MG63 (cell line): ENCODE measurements at regions not wholly inside any gene's neighbourhood (a gene's known extent, or its start where the extent isn't known, plus 50 kb on each side); places are given as distances from the start of the nearest gene placed in this dataset.
A peak's percentile ranks its signal among the peaks of the same experiment; 100 is the strongest.
"Not testable (repeated sequence)": the region's sequence is repeated elsewhere in the genome, so short reads cannot be mapped to it uniquely, and the experiment has no call there.

Experiments
- DNase-seq: peaks from one replicate; pipeline ENCODE4 v3.0.0-alpha.2; 2020
- H3K27me3 ChIP-seq: fragments of 250-450 bp; sonication (Bioruptor Pico); 2 replicates; pipeline ENCODE4 v1.5.1; 2020; ENCODE audit warnings: mild to moderate bottlenecking, moderate library complexity
- H3K36me3 ChIP-seq: fragments of 250-450 bp; sonication (Bioruptor Pico); 2 replicates; pipeline ENCODE4 v1.5.1; 2020; ENCODE audit warnings: mild to moderate bottlenecking, moderate library complexity
- H3K4me3 ChIP-seq: fragments of 250-450 bp; sonication (Bioruptor Pico); 2 replicates; pipeline ENCODE4 v1.5.1; 2020; ENCODE audit warnings: mild to moderate bottlenecking, moderate library complexity
- H3K9me3 ChIP-seq: fragments of 250-450 bp; sonication (Bioruptor Pico); 2 replicates; pipeline ENCODE4 v1.5.1; 2020; ENCODE audit warnings: mild to moderate bottlenecking, moderate library complexity

GRCh38 chr2:109057686-109058085 is 68.7 kb upstream of the EDAR start:
- no peaks in the 10 kb centered on the region for H3K36me3 ChIP-seq
- H3K9me3 ChIP-seq, result no peaks in the 10 kb centered on the region
- no peak for DNase-seq
- no peak overlapping the region for H3K4me3 ChIP-seq
- no peaks in the 10 kb centered on the region; the same call in none of the 2 replicates for H3K27me3 ChIP-seq

GRCh38 chr2:109055435-109055834 is 66.4 kb upstream of the EDAR start:
- Histone ChIP-seq H3K4me3 (no peak overlapping the region), H3K27me3 (no peaks in the 10 kb centered on the region; the same call in 1 of the 2 replicates), H3K36me3 (no peaks in the 10 kb centered on the region), H3K9me3 (no peaks in the 10 kb centered on the region)
- no peak for DNase-seq

- no peaks in the 10 kb centered on the region for H3K9me3 ChIP-seq
- no peak for DNase-seq
- H3K27me3 ChIP-seq, result no peaks in the 10 kb centered on the region; the same call in 1 of the 2 replicates
- no peak overlapping the region for H3K4me3 ChIP-seq
- no peaks in the 10 kb centered on the region for H3K36me3 ChIP-seq
Measured at GRCh38 chr2:109054865-109055264, 65.8 kb upstream of the EDAR start.

GRCh38 chr2:109053716-109054115 is 64.7 kb upstream of the EDAR start:
- no peaks in the 10 kb centered on the region; the same call in 1 of the 2 replicates for H3K27me3 ChIP-seq
- H3K9me3 ChIP-seq, result no peaks in the 10 kb centered on the region
- no peaks in the 10 kb centered on the region for H3K36me3 ChIP-seq
- no peak overlapping the region for H3K4me3 ChIP-seq
- DNase-seq, result no peak

- DNase-seq, result no peak
- Histone ChIP-seq H3K27me3 (no peaks in the 10 kb centered on the region; the same call in 1 of the 2 replicates), H3K4me3 (no peak overlapping the region), H3K9me3 (no peaks in the 10 kb centered on the region), H3K36me3 (no peaks in the 10 kb centered on the region)
Measured at GRCh38 chr2:109052922-109053321, 63.9 kb upstream of the EDAR start.

- H3K9me3 ChIP-seq, result no peaks in the 10 kb centered on the region
- no peak for DNase-seq
- H3K27me3 ChIP-seq, result no peaks in the 10 kb centered on the region
Measured at GRCh38 chr2:109049022-109049421, 60.0 kb upstream of the EDAR start.

GRCh38 chr2:109048163-109048562 is 59.1 kb upstream of the EDAR start:
- Histone ChIP-seq H3K36me3 (no peaks in the 10 kb centered on the region), H3K9me3 (no peaks in the 10 kb centered on the region), H3K4me3 (no peak overlapping the region), H3K27me3 (no peaks in the 10 kb centered on the region; the same call in 1 of the 2 replicates)
- DNase-seq, result no peak

More at GRCh38 chr2:109049022-109049421, 60.0 kb upstream of the EDAR start:
- Histone ChIP-seq H3K4me3 (no peak overlapping the region), H3K36me3 (no peaks in the 10 kb centered on the region)

- not testable (repeated sequence) for H3K9me3 ChIP-seq, H3K4me3 ChIP-seq, DNase-seq, H3K36me3 ChIP-seq, H3K27me3 ChIP-seq
Measured at GRCh38 chr2:109047569-109047968, 58.5 kb upstream of the EDAR start.

GRCh38 chr2:109046925-109047508 is 58.0 kb upstream of the EDAR start:
- Histone ChIP-seq H3K9me3 (no peaks in the 10 kb centered on the region), H3K36me3 (no peaks in the 10 kb centered on the region), H3K27me3 (no peaks in the 10 kb centered on the region; the same call in 1 of the 2 replicates), H3K4me3 (no peak overlapping the region)
- DNase-seq, result peak; percentile 53

- H3K27me3 ChIP-seq, result peaks cover 2% of the 10 kb centered on the region
- DNase-seq, result no peak
- no peak overlapping the region for H3K4me3 ChIP-seq
- H3K36me3 ChIP-seq, result no peaks in the 10 kb centered on the region
- no peaks in the 10 kb centered on the region for H3K9me3 ChIP-seq
Measured at GRCh38 chr2:109045505-109045904, 56.5 kb upstream of the EDAR start.

- peaks cover 10% of the 10 kb centered on the region for H3K27me3 ChIP-seq
Measured at GRCh38 chr2:109038992-109039391, 50.0 kb upstream of the EDAR start.

More at GRCh38 chr2:109038992-109039391, 50.0 kb upstream of the EDAR start:
- no peaks in the 10 kb centered on the region for H3K36me3 ChIP-seq
- no peak overlapping the region for H3K4me3 ChIP-seq
- H3K9me3 ChIP-seq, result no peaks in the 10 kb centered on the region
- DNase-seq, result no peak
